SK-N-SH (cell line): ENCODE measurements at regions not wholly inside any gene's neighbourhood (a gene's known extent, or its start where the extent isn't known, plus 50 kb on each side); places are given as distances from the start of the nearest gene placed in this dataset.

ENCODE experiments used
- CHD2 ChIP-seq: fragments of 150-350 bp; IDR thresholded peaks from 2 replicates; pipeline ENCODE4 v1.6.1; 2018; ENCODE audit warnings: low read length; ENCODE audit not compliant: partially characterized antibody
- CTCF ChIP-seq: fragments of 200-600 bp; sonication (generic); IDR thresholded peaks from 2 replicates; pipeline ENCODE4 v1.6.1; 2017; ENCODE audit warnings: antibody characterized with exemption, mild to moderate bottlenecking, moderate library complexity
- EP300 ChIP-seq, 2 experiments: IDR thresholded peaks; 2 replicates each; pipeline versions ENCODE4 v1.4.0 to v1.6.1; 2012; ENCODE audit warnings: borderline replicate concordance in 1 of 2, low read depth in 1 of 2, low read length in 1 of 2
- FOXM1 ChIP-seq: IDR thresholded peaks from 2 replicates; pipeline ENCODE4 v1.4.0; 2012; ENCODE audit warnings: low read depth, mild to moderate bottlenecking
- GATA2 ChIP-seq: sonication (generic); formaldehyde crosslinking; IDR thresholded peaks from 2 replicates; pipeline ENCODE4 v1.5.0; 2020; ENCODE audit warnings: mild to moderate bottlenecking, missing genetic modification reagents
- REST ChIP-seq: IDR thresholded peaks from 2 replicates; pipeline ENCODE4 v1.6.1; 2012; ENCODE audit warnings: mild to moderate bottlenecking, low read depth, low read length, moderate library complexity
- SIN3A ChIP-seq: IDR thresholded peaks from 2 replicates; pipeline ENCODE4 v1.6.1; 2012; ENCODE audit warnings: low read depth, mild to moderate bottlenecking, low read length, moderate library complexity, borderline replicate concordance
- TAF1 ChIP-seq: IDR thresholded peaks from 2 replicates; pipeline ENCODE4 v1.6.1; 2012; ENCODE audit warnings: low read depth, mild to moderate bottlenecking, low read length, moderate library complexity, borderline replicate concordance
- TCF12 ChIP-seq: IDR thresholded peaks from 2 replicates; pipeline ENCODE4 v1.4.0; 2012
- USF2 ChIP-seq: fragments of 150-350 bp; IDR thresholded peaks from 2 replicates; pipeline ENCODE4 v1.6.1; 2017; ENCODE audit warnings: antibody characterized with exemption, low read length, low read depth, borderline replicate concordance

DNA sequence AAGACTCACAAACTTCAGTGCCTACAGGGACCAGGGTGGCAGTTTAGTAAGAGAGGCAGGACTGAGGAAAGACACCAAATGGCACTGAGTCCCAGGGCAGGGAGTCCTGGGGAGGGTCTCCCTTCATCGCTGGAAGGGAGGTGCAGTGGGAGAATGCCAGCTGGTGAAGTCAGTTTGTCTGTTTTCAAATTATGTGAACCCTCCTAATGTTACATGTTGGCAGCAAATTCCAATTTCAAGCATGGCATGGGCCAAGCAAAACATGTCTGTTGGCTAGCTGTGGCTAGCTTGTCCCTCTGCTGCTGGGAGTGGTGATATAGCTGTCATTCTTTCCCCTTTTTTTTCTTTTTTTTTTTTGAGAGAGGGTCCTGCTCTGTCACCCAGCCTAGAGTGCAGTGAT is 55.9 kb upstream of the HAAO start:
- TF ChIP-seq CTCF (no peak), REST (no peak), CHD2 (no peak), TCF12 (no peak), GATA2 (CRISPR knock-in tag) (no peak), EP300 (IDR thresholded peaks at IDR 0.05; ENCODE audit: borderline replicate concordance in 1 of 2, low read depth in 1 of 2, low read length in 1 of 2) (no peak), SIN3A (no peak), TAF1 (no peak), USF2 (no peak), FOXM1 (no peak)
